AG04450 (cell line): ENCODE measurements at regions not wholly inside any gene's neighbourhood (a gene's known extent, or its start where the extent isn't known, plus 50 kb on each side); places are given as distances from the start of the nearest gene placed in this dataset.

Experiments used
- CTCF ChIA-PET: fragments of 300-600, 350-600 bp; formaldehyde crosslinking; extraction: SDS; loops from one replicate; lab custom pipeline; 2022; ENCODE audit warnings: antibody characterized with exemption, inconsistent platforms; lab: Charles Lee
- POLR2A ChIA-PET: fragments of 350-600 bp; formaldehyde crosslinking; extraction: SDS; loops from one replicate; lab custom pipeline; 2021; ENCODE audit warnings: antibody characterized with exemption, inconsistent platforms; lab: Yijun Ruan, JAX
- DNase-seq: peaks from one replicate; pipeline ENCODE4 v3.0.0-alpha.2; 2011; ENCODE audit warnings: low read depth, low spot score
- H3K27ac ChIP-seq: one replicate; pipeline ENCODE4 v1.5.1; 2012; ENCODE audit warnings: low read depth, low read length, control low read depth
- H3K27me3 ChIP-seq: one replicate; pipeline ENCODE4 v1.6.0; 2012; ENCODE audit warnings: low read length; ENCODE audit not compliant: control insufficient read depth, insufficient read depth
- H3K4me3 ChIP-seq: 2 replicates; pipeline ENCODE4 v1.5.1; 2011; ENCODE audit warnings: mild to moderate bottlenecking, low read depth, low read length, control low read depth
- H3K9me3 ChIP-seq: 2 replicates; pipeline ENCODE4 v1.5.1; 2012; ENCODE audit warnings: low read length; ENCODE audit not compliant: control insufficient read depth, insufficient read depth
- TF ChIP-seq, protein P1 (sequence below): IDR thresholded peaks from 2 replicates; pipeline ENCODE4 v1.5.1; 2011; ENCODE audit warnings: low read depth, low read length, control low read depth, inconsistent platforms

DNA sequence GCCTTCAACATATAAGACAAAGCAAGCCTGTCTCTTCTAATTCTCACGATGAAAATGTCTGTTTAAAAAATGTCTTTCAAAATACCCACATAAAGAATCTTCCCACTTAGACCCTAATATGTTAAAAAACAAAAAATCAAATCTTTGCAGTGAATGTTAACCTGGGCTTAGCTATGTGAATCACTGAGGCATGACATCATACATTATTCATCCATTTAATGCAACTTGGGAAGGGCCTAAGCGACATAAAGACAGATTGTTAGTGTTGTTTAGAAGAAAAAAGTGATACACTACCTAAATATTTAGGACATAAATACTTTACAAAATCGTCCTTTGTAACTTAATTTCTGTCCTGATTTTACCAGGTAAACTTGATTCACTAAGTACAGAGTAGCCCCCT lies 648.5 kb upstream of the NRP1 start:
- Histone ChIP-seq H3K27me3 (no peaks in the 10 kb centered on the region), H3K9me3 (peaks cover 4% of the 10 kb centered on the region; the same call in 1 of the 2 replicates), H3K4me3 (no peak overlapping the region), H3K27ac (no peak overlapping the region)
- DNase-seq, result peak; percentile 2
- TF ChIP-seq, protein P1, sequence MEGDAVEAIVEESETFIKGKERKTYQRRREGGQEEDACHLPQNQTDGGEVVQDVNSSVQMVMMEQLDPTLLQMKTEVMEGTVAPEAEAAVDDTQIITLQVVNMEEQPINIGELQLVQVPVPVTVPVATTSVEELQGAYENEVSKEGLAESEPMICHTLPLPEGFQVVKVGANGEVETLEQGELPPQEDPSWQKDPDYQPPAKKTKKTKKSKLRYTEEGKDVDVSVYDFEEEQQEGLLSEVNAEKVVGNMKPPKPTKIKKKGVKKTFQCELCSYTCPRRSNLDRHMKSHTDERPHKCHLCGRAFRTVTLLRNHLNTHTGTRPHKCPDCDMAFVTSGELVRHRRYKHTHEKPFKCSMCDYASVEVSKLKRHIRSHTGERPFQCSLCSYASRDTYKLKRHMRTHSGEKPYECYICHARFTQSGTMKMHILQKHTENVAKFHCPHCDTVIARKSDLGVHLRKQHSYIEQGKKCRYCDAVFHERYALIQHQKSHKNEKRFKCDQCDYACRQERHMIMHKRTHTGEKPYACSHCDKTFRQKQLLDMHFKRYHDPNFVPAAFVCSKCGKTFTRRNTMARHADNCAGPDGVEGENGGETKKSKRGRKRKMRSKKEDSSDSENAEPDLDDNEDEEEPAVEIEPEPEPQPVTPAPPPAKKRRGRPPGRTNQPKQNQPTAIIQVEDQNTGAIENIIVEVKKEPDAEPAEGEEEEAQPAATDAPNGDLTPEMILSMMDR, result no peak
- ChIA-PET POLR2A (no interaction called here), CTCF (interaction anchor here (1.2 kb wide), 1 partner anchor 12 kb away, joined by 3 read pairs; no protein-coding TSS in a partner anchor)

DNA sequence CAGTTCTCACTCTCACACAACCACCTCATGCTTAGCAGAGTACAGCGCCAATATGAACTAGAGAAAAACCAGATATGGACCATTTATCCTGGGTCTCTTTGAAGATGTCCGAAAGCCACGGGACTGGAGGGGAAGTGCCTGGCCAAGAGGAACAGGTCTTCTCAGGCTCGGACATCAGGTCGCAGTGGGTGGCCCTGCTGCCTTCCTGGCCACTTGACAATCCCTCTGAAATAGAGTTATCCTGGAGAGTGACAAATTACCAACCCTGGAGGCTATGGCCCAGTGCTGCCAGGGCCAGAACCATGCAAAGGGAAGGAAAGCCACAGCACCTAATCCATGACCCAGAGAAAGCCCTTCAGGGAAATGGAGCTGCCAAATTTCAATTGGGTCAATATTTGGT lies 646.8 kb upstream of the NRP1 start:
- POLR2A ChIA-PET, result no interaction called here
- no peak overlapping the region for H3K4me3 ChIP-seq
- H3K27ac ChIP-seq, result no peak overlapping the region
- H3K9me3 ChIP-seq, result peaks cover 4% of the 10 kb centered on the region; the same call in 1 of the 2 replicates
- no peak for DNase-seq
- peaks cover 2% of the 10 kb centered on the region for H3K27me3 ChIP-seq
- TF ChIP-seq, protein P1, result no peak
- CTCF ChIA-PET, result interaction anchor here (0.8 kb wide), 1 partner anchor 788 kb away, joined by 3 read pairs; no protein-coding TSS in a partner anchor

DNA sequence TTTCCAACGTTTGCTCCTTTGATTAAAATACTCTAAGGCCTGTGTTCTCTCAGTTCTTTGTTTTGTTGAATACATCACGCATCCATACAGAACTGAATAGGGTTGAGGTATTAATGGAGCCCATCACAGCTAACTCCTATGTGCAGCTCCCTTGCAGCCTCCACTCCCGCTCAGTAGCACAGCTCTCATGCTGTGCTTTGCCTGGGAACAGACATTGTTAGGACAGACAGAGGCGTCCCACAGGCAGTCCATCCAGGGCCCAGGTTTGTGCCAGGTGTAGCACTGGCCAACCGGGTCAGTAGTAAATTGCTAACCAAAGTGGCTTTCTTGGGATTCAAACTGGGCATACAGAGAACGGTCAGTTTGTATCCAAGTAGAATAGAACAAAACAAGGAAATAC lies 644.7 kb upstream of the NRP1 start:
- CTCF ChIA-PET, result no interaction called here
- Histone ChIP-seq H3K9me3 (peaks cover 4% of the 10 kb centered on the region; the same call in 1 of the 2 replicates), H3K27me3 (peaks cover 2% of the 10 kb centered on the region), H3K4me3 (no peak overlapping the region), H3K27ac (no peak overlapping the region)
- no peak for DNase-seq
- POLR2A ChIA-PET, result no interaction called here
- TF ChIP-seq, protein P1, result no peak

DNA sequence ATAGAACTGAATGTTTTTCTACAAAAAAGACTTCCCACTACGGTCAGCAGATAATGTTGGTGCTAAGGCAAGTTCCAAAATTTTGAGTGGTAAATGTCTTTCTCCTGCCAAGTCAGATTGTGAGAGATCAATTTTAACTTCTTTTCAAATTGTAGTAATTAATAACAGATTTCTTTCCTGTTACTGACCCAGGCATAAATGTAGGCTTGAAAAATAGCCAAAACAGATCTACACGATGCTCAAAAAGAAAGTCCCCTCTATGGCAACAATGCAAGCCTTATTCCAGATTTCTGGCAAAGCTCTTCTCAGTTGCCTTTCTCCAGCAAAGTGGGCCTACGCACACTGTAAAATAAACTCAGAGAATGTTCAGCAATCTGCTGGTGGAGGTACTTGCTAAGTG lies 641.0 kb upstream of the NRP1 start:
- POLR2A ChIA-PET, result no interaction called here

GRCh38 chr10:33974976-33975478 lies 640.6 kb upstream of the NRP1 start:
- Histone ChIP-seq H3K27me3 (peaks cover 2% of the 10 kb centered on the region), H3K4me3 (no peak overlapping the region), H3K27ac (no peak overlapping the region), H3K9me3 (no peaks in the 10 kb centered on the region)
- ChIA-PET CTCF (interaction anchor here (0.6 kb wide), 1 partner anchor 528 kb away, joined by 4 read pairs; no protein-coding TSS in a partner anchor), POLR2A (no interaction called here)
- TF ChIP-seq, protein P1, result no peak
- DNase-seq, result no peak

More for the DNA sequence above, 641.0 kb upstream of the NRP1 start:
- TF ChIP-seq, protein P1, result no peak
- no peaks in the 10 kb centered on the region for H3K9me3 ChIP-seq
- CTCF ChIA-PET, result no interaction called here
- no peak overlapping the region for H3K27ac ChIP-seq
- no peak for DNase-seq
- H3K4me3 ChIP-seq, result no peak overlapping the region
- H3K27me3 ChIP-seq, result peaks cover 2% of the 10 kb centered on the region
